ENCODE measurements at regions not wholly inside any gene's neighbourhood (a gene's known extent, or its start where the extent isn't known, plus 50 kb on each side); places are given as distances from the start of the nearest gene placed in this dataset.
"Not testable (repeated sequence)": the region's sequence is repeated elsewhere in the genome, so short reads cannot be mapped to it uniquely, and the experiment has no call there.

DNA sequence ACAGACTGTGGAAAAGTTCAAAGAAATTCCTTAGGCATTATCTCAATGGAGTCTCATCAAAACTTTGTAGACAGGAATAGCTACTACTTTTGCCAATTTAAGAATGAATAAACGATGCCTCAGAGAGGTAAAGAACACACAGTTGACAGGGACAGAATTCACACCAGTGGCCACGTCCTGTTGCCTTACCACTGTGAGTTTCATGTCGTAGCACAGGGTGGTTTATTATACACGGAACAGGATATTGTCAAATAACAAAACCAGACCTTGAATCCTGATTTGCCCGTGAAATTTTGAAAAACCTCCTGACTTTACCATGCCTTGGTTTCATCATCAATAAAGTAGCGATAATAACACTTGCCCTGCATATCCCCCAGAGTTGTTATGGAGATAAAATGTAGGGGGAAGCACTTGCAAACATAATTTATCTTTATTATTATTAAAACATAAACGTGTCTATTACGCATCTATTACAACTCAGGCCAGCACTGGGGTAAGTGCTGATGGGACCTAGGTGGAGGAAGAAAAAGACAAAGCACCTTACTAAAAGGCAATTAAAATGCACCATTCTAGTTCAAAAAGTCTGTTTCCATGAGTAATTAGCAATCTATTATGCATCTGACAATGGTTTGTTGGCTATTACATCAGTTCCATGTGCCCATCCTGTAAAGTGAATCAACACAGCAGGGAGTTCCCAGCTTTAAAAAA lies 408.1 kb upstream of the RUNX1 start:
- FAIRE-seq (no peak), DNase-seq (ENCODE audit: insufficient read length) (no peak)
- no peak for TF ChIP-seq POLR2AphosphoS5 (IDR thresholded peaks at IDR 0.05; ENCODE audit: low read depth, low read length)
- no peak for TF ChIP-seq TAF1 (IDR thresholded peaks at IDR 0.05; ENCODE audit: borderline replicate concordance, low read depth, low read length)

DNA sequence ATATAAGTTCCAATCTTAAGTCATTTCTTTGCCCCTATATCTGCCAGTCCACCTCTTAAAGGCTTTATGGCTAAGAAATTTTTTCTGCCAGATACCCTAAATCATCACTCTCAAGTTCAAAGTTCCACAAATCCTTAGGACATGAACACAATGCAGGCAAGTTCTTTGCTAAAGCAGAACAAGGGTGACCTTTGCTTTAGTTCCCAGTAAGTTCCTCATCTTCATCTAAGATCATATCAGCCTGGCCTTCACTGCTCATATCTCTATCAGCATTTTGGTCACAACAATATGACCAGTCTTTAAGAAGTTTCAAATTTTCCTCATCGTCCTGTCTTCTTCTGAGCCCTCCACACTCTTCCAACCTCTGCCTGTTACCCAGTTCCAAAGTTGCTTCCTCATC lies 402.2 kb upstream of the RUNX1 start:
- TF ChIP-seq TAF1 (IDR thresholded peaks at IDR 0.05; ENCODE audit: borderline replicate concordance, low read depth, low read length) (no peak), POLR2AphosphoS5 (IDR thresholded peaks at IDR 0.05; ENCODE audit: low read depth, low read length) (no peak), POLR2A (IDR thresholded peaks at IDR 0.05; ENCODE audit: low read depth, low read length) (no peak)
- DNase-seq (ENCODE audit: insufficient read length) = no peak
- no peak for FAIRE-seq

DNA sequence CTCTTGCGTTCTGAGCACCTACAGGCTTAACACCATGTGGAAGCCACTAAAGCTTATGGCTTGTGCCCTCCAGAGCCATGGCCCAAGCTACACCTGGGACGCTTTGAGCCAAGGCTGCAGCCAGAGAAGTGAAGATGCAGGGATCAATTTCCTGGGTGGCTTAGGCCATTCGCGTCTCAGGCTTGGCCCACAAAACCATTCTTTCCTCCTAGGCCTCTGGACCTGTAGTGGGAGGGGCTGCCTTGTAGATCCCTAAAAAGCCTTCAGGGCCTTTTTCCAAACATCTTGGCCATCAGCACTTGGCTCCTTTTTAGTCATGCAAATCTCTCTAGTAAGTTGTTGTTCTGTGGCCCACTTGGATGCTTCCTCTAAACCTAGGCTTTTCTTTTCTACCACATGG lies 401.7 kb upstream of the RUNX1 start:
- FAIRE-seq (no peak), DNase-seq (ENCODE audit: insufficient read length) (no peak)
- TF ChIP-seq POLR2A (IDR thresholded peaks at IDR 0.05; ENCODE audit: low read depth, low read length) (no peak), TAF1 (IDR thresholded peaks at IDR 0.05; ENCODE audit: borderline replicate concordance, low read depth, low read length) (no peak), POLR2AphosphoS5 (IDR thresholded peaks at IDR 0.05; ENCODE audit: low read depth, low read length) (no peak)

DNA sequence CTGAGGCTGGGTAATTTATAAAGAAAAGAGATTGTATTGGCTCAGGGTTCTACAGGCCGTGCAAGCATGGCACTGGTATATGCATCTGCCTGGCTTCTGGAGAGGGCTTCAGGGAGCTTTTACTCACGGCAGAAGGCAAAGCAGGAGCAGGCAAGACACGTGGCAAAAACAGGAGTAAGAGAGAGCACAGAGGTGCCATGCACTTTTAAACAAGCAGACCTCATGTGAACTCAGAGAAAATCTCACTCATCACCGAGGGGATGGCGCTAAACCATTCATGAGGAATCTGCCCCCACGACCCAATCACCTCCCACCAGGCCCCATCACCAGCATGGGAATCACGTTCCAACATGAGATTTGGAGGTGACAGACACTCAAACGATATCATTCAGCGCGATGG lies 400.7 kb upstream of the RUNX1 start:
- TF ChIP-seq TAF1 (IDR thresholded peaks at IDR 0.05; ENCODE audit: borderline replicate concordance, low read depth, low read length) (no peak), POLR2AphosphoS5 (IDR thresholded peaks at IDR 0.05; ENCODE audit: low read depth, low read length) (no peak), POLR2A (IDR thresholded peaks at IDR 0.05; ENCODE audit: low read depth, low read length) (no peak)
- DNase-seq (ENCODE audit: insufficient read length) = no peak
- FAIRE-seq = no peak

DNA sequence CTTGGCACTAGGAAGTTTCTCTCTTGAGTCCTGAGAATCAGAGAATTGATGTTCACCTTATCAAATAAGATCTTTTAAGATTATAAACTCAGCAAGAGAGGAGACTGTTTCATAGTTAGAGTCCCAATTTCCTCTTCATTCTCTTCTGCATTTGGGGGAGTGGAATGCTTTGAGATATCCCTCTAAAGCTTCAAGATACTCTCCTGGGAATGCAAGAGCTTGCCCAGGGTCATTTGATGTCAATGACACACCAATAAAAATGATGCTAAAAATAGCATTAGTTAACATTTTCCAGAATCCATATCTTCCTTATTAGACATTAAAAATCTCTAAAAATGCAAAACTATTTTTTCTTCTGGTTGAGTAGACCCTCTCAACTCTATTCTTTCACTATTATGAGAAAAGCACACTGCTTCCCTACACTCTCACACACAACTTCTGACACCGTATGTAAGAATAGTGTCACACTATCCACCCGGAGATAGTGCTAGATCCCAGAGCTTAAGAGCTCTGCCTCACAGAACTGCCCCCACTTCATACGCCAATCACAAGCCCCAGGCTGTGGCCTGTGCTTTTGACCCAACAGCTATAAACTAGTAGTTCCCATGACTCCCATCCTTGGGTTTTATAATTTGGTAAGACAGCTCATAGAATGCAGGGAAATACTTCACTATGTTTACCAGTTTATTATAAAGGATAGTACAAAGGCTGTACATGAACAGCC lies 399.9 kb upstream of the RUNX1 start:
- TF ChIP-seq POLR2A (IDR thresholded peaks at IDR 0.05; ENCODE audit: low read depth, low read length) (no peak), POLR2AphosphoS5 (IDR thresholded peaks at IDR 0.05; ENCODE audit: low read depth, low read length) (no peak), TAF1 (IDR thresholded peaks at IDR 0.05; ENCODE audit: borderline replicate concordance, low read depth, low read length) (no peak)

DNA sequence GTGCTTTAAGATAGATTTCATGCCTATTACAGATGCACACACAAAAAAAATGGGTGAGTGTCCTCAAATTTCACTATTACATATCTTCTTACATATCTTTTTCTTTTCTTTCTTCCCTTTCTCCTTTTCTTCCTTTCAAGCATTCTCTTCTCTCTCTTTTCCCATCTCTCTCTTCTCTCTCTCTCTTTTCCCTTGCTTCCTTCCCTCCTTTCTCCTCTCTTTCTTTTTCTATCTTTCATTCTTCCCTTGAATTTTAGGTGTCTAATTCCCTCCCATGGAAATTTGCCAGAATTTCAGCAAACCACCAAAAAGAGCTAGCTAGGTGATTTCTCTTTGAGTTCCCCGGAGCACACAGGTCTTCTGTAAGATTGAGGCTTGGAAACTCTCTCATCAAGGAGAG lies 395.3 kb upstream of the RUNX1 start:
- FAIRE-seq (no peak), DNase-seq (ENCODE audit: insufficient read length) (no peak)
- no peak for TF ChIP-seq POLR2A (IDR thresholded peaks at IDR 0.05; ENCODE audit: low read depth, low read length)
- no peak for TF ChIP-seq TAF1 (IDR thresholded peaks at IDR 0.05; ENCODE audit: borderline replicate concordance, low read depth, low read length)
- TF ChIP-seq POLR2AphosphoS5 (IDR thresholded peaks at IDR 0.05; ENCODE audit: low read depth, low read length) = no peak

More for the DNA sequence above, 399.9 kb upstream of the RUNX1 start:
- FAIRE-seq (no peak), DNase-seq (ENCODE audit: insufficient read length) (no peak)

DNA sequence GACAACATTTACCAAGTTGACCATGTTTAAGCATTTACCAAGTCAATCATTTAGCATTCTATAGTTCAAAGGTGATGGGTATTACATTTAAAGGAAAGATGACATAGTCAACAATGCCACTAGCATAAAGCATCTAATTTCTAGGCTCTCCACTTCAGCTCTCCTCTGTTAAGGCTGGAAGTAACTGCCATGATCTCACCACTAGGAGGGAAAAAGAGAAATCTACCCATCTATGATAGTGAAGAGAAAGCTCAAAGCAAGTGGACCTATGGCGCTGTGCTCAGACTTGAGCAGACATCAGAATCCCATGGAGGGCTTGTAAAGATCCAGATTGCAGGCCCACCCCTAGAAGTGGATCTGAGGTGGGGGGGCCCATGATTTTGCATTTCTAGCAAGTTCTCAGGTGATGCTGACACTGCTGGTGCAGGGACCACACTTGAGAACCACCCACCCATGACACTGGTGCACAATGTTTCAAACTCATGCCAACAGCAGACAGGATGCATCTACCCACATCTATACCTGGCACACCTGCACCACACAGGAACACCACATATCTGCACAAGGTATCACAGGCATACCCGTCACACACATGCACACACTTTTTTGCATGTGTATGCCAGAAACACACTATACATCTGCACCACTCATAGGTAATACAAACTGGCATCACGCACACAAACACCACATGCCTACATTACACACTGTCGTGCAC lies 392.9 kb upstream of the RUNX1 start:
- TF ChIP-seq TAF1 (IDR thresholded peaks at IDR 0.05; ENCODE audit: borderline replicate concordance, low read depth, low read length) = no peak
- no peak for TF ChIP-seq POLR2A (IDR thresholded peaks at IDR 0.05; ENCODE audit: low read depth, low read length)
- TF ChIP-seq POLR2AphosphoS5 (IDR thresholded peaks at IDR 0.05; ENCODE audit: low read depth, low read length) = no peak
- DNase-seq (ENCODE audit: insufficient read length) (no peak), FAIRE-seq (no peak)

DNA sequence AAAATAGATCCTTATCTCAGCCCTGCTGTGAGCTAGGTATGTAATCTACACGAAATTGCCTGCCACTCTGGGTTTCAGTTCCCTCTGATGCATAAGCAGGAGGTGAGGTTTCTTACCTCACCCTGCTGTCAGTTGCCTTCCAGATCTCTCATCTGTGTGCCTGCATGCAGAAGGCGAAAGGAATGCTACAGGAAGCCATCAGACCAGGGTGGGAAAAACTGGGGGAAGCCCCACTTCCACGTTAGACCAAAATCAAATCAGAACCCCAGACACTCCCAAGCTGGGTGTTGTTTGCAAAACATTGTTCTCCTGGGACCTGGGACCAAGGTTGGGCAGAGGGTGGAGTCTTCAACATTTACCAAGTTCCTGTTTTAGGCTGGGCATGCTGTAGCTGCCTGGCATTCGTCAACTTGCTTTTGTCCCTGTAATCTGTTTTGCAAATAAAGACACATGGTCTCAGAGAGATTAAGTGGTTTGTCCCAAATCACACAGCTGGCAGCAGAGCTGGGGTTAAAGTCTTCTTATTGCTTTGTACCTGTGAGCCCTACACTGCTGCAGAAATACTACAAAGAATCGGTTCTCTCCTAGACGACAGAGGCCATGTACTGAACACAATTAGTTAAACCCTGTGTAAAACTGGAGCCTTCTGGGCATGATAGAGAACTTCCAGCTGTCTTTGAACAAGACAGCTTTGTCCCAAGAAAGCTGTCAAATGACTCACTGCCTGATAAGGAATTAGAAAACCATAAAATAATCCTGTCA lies 389.7 kb upstream of the RUNX1 start:
- no peak for TF ChIP-seq POLR2AphosphoS5 (IDR thresholded peaks at IDR 0.05; ENCODE audit: low read depth, low read length)
- TF ChIP-seq POLR2A (IDR thresholded peaks at IDR 0.05; ENCODE audit: low read depth, low read length) = no peak
- no peak for TF ChIP-seq TAF1 (IDR thresholded peaks at IDR 0.05; ENCODE audit: borderline replicate concordance, low read depth, low read length)
- peak; percentile 48 for FAIRE-seq

DNA sequence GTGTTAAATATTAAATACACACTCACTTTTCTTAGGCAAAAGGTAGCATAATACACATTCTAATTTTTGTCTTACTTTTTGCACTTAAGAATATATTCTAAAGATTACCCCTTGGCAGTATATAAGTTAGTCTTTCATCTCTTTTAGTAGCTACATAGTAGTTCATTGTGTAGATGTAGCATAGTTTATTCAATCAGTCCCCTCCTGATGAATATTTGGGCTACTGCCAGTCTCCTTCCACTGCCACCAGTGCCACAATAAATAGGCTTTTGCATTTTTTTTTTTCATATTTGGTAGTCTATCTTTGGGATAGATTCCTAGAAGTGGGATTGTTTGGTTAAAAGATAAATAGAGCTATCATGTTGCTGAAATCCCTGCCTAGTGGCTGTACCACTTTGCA lies 388.8 kb upstream of the RUNX1 start:
- DNase-seq (ENCODE audit: insufficient read length) = no peak
- TF ChIP-seq TAF1 (IDR thresholded peaks at IDR 0.05; ENCODE audit: borderline replicate concordance, low read depth, low read length) = no peak
- TF ChIP-seq POLR2A (IDR thresholded peaks at IDR 0.05; ENCODE audit: low read depth, low read length) = no peak
- TF ChIP-seq POLR2AphosphoS5 (IDR thresholded peaks at IDR 0.05; ENCODE audit: low read depth, low read length) = no peak
- FAIRE-seq = no peak

More for the DNA sequence above, 389.7 kb upstream of the RUNX1 start:
- no peak for DNase-seq (ENCODE audit: insufficient read length)

DNA sequence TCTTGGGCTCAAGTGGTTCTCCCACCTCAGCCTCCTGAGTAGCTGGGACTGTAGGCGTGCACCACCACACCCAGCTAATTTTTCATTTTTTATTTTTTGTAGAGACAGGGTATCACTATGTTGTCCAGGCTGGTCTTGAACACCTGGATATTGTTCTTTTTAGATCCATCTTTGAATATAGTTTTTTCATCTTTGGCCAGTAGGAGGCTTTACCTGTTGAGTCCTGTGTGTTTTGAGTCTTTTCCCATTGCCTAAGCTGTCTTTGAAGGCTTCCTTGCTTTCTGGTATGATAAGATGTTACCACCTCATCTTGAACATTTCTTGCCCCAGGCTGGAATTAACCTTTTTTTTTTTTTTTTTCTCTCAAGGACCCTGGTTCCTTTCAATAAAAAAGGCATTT lies 387.8 kb upstream of the RUNX1 start:
- FAIRE-seq (no peak), DNase-seq (ENCODE audit: insufficient read length) (no peak)

DNA sequence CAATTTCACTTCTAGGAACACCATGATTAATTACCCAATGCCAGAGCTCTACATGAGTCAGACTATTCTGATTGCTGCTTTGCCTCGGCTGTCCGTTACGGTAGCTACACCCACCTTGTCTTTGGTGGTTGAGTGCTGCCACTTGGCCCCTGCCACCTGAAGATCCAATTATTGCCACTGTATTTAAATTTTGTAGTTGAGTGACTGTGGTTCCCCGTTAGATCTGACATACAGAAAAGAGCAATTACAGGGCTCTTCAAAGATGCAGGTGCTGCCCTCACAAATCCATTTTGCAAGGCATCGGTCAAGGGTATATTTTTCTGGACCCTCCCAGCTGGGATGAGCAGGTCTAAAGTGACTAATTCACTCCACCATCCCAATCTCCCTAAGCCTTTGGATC lies 383.5 kb upstream of the RUNX1 start:
- DNase-seq (ENCODE audit: insufficient read length); FAIRE-seq: not testable (repeated sequence)

More for the DNA sequence above, 387.8 kb upstream of the RUNX1 start:
- no peak for TF ChIP-seq POLR2A (IDR thresholded peaks at IDR 0.05; ENCODE audit: low read depth, low read length)
- TF ChIP-seq TAF1 (IDR thresholded peaks at IDR 0.05; ENCODE audit: borderline replicate concordance, low read depth, low read length) = no peak
- no peak for TF ChIP-seq POLR2AphosphoS5 (IDR thresholded peaks at IDR 0.05; ENCODE audit: low read depth, low read length)

Measured in GM12892 (cell line).